AG04450 (cell line): ENCODE measurements at regions not wholly inside any gene's neighbourhood (a gene's known extent, or its start where the extent isn't known, plus 50 kb on each side); places are given as distances from the start of the nearest gene placed in this dataset.

Source experiments
- CTCF ChIA-PET: fragments of 300-600, 350-600 bp; formaldehyde crosslinking; extraction: SDS; loops from one replicate; lab custom pipeline; 2022; ENCODE audit warnings: antibody characterized with exemption, inconsistent platforms; lab: Charles Lee
- POLR2A ChIA-PET: fragments of 350-600 bp; formaldehyde crosslinking; extraction: SDS; loops from one replicate; lab custom pipeline; 2021; ENCODE audit warnings: antibody characterized with exemption, inconsistent platforms; lab: Yijun Ruan, JAX
- DNase-seq: peaks from one replicate; pipeline ENCODE4 v3.0.0-alpha.2; 2011; ENCODE audit warnings: low read depth, low spot score
- H3K27ac ChIP-seq: one replicate; pipeline ENCODE4 v1.5.1; 2012; ENCODE audit warnings: low read depth, low read length, control low read depth
- H3K27me3 ChIP-seq: one replicate; pipeline ENCODE4 v1.6.0; 2012; ENCODE audit warnings: low read length; ENCODE audit not compliant: control insufficient read depth, insufficient read depth
- H3K4me3 ChIP-seq: 2 replicates; pipeline ENCODE4 v1.5.1; 2011; ENCODE audit warnings: mild to moderate bottlenecking, low read depth, low read length, control low read depth
- H3K9me3 ChIP-seq: 2 replicates; pipeline ENCODE4 v1.5.1; 2012; ENCODE audit warnings: low read length; ENCODE audit not compliant: control insufficient read depth, insufficient read depth
- TF ChIP-seq, protein P1 (sequence below): IDR thresholded peaks from 2 replicates; pipeline ENCODE4 v1.5.1; 2011; ENCODE audit warnings: low read depth, low read length, control low read depth, inconsistent platforms

DNA sequence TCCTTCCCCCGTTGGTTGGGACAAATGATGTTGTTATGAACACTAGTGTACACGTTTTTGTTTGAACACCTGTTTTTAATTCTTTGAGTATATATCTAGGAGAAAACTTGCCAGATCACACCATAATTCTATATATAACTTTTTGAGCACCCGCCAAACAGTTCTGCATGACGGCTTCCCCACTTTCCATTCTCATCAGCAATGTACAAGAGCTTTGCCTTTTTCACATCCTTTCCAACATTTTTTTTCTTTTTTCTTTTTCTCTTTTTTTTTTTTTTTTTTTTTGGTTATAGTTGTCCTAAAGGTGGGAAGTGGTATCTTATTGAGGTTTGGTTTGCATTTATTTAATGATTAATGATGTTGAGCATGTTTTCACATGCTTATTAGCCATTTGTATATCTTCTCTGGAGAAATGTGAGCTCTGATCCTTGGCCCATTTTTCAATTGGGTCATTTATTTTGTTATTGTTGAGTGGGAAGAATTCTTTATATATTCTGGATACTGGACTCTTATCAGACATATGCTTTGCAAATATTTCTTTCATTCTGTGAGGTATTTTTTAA lies 86.9 kb upstream of the ZC3H15 start:
- ChIA-PET POLR2A (no interaction called here), CTCF (interaction anchor here (0.7 kb wide), 1 partner anchor 284 kb away, joined by 7 read pairs; no protein-coding TSS in a partner anchor)
- Histone ChIP-seq H3K4me3 (no peak overlapping the region), H3K27me3 (no peaks in the 10 kb centered on the region), H3K9me3 (no peaks in the 10 kb centered on the region), H3K27ac (no peak overlapping the region)
- TF ChIP-seq, protein P1, sequence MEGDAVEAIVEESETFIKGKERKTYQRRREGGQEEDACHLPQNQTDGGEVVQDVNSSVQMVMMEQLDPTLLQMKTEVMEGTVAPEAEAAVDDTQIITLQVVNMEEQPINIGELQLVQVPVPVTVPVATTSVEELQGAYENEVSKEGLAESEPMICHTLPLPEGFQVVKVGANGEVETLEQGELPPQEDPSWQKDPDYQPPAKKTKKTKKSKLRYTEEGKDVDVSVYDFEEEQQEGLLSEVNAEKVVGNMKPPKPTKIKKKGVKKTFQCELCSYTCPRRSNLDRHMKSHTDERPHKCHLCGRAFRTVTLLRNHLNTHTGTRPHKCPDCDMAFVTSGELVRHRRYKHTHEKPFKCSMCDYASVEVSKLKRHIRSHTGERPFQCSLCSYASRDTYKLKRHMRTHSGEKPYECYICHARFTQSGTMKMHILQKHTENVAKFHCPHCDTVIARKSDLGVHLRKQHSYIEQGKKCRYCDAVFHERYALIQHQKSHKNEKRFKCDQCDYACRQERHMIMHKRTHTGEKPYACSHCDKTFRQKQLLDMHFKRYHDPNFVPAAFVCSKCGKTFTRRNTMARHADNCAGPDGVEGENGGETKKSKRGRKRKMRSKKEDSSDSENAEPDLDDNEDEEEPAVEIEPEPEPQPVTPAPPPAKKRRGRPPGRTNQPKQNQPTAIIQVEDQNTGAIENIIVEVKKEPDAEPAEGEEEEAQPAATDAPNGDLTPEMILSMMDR, result no peak
- DNase-seq, result no peak

DNA sequence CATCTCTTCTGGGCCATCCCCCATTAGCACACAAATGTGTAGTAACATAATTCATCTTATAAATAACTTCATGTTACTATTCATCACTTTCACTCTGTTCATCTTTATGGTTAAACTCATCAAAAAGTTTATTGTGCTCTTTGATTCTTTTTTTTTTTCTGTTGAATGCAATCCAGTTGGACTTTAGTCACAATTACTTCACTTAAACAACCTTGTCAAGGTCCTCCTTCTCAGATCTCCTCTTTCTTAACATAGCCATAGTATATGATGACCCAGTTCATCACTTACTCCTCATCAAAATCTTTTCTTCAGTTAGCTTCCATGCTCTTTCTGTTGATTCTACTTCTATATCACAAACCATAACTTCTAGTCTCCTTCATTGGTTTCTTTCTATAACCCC lies 80.2 kb upstream of the ZC3H15 start:
- CTCF ChIA-PET, result interaction anchor here (1.5 kb wide), 1 partner anchor 12 kb away, joined by 3 read pairs; no protein-coding TSS in a partner anchor
- Histone ChIP-seq H3K27me3 (no peaks in the 10 kb centered on the region), H3K27ac (no peak overlapping the region), H3K9me3 (no peaks in the 10 kb centered on the region), H3K4me3 (no peak overlapping the region)
- POLR2A ChIA-PET, result no interaction called here
- DNase-seq, result no peak
- TF ChIP-seq, protein P1, result no peak

DNA sequence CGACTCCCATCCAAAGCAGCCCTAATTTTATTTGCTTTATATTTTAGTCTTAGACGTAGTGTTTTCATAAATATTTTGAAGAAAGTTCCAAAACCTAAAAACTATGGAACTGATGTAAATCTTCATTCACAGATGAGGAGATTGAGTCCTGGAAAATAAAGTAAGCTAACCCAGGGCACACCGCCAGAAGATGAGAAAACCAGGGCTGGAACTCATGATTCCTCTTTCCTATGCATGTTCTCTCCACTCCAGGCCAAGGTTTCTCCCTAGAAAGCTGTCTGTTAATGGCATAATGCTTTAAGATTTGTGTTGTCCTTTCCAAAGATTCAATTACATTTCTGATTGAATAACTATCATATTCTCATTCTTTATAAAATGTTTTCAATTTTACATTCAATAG lies 78.4 kb upstream of the ZC3H15 start:
- no peaks in the 10 kb centered on the region for H3K27me3 ChIP-seq
- CTCF ChIA-PET, result no interaction called here
- POLR2A ChIA-PET, result no interaction called here

DNA sequence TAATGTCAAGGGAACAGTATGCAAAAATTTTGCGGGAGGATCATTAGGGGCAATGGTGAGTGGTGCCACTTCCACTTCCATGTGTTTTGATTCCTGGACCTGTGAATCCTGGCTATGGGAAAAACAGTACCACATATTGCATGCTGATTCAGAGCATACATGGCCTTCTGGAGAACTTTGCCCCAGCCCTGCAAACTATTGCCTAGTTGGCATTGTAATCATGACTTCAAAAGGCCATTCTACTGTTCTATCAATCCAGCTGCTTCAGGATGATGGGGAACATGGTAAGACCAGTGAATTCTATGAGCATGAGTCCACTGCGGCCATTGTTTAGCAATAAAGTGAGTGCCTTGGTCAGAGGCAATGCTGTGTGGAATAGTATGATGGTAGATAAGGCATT lies 75.3 kb upstream of the ZC3H15 start:
- TF ChIP-seq, protein P1, result no peak
- ChIA-PET POLR2A (no interaction called here), CTCF (no interaction called here)
- no peaks in the 10 kb centered on the region for H3K27me3 ChIP-seq
- H3K9me3 ChIP-seq, result no peaks in the 10 kb centered on the region
- H3K4me3 ChIP-seq, result no peak overlapping the region
- DNase-seq, result no peak
- no peak overlapping the region for H3K27ac ChIP-seq

More for the DNA sequence above, 78.4 kb upstream of the ZC3H15 start:
- no peak for DNase-seq
- Histone ChIP-seq H3K4me3 (no peak overlapping the region), H3K27ac (no peak overlapping the region), H3K9me3 (no peaks in the 10 kb centered on the region)
- TF ChIP-seq, protein P1, result no peak

DNA sequence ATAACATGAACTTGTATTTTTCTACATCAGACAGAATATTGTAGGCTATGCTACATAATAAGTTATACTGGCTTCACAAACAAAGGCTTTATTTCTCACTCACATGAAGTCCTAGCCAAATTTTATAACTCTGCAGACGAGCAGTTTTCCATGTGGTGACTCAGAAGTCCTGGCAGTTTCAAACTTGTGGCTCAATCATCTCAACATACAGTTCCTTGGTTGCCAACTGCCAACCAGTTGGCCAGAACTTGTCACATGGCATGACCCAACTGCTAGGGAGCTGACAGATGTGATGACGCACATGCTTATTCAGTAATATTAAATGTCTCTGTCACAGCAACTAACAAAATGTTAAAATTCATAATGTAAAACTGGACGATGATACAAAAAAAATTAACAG lies 63.8 kb upstream of the ZC3H15 start:
- ChIA-PET POLR2A (no interaction called here), CTCF (no interaction called here)

More for the DNA sequence above, 63.8 kb upstream of the ZC3H15 start:
- no peaks in the 10 kb centered on the region for H3K9me3 ChIP-seq
- H3K27ac ChIP-seq, result no peak overlapping the region
- no peak overlapping the region for H3K4me3 ChIP-seq
- H3K27me3 ChIP-seq, result no peaks in the 10 kb centered on the region
- TF ChIP-seq, protein P1, result no peak
- peak; percentile 66 for DNase-seq
